Type B pancreatic cell (in vitro differentiated cells): ENCODE measurements at regions not wholly inside any gene's neighbourhood (a gene's known extent, or its start where the extent isn't known, plus 50 kb on each side); places are given as distances from the start of the nearest gene placed in this dataset.

Experiments
- DNase-seq: peaks from one replicate; pipeline ENCODE4 v3.0.0; 2021; ENCODE audit warnings: mixed read lengths; ENCODE audit not compliant: unreplicated experiment; ENCODE audit errors: extremely low spot score
- H3K27ac Mint-ChIP-seq: 2 replicates; pipeline ENCODE4 v1.8.0; 2021; ENCODE audit warnings: mild to moderate bottlenecking, mixed read lengths
- H3K27me3 Mint-ChIP-seq: 2 replicates; pipeline ENCODE4 v1.8.0; 2021; ENCODE audit warnings: mixed read lengths
- H3K36me3 Mint-ChIP-seq: 2 replicates; pipeline ENCODE4 v1.8.0; 2021; ENCODE audit warnings: mixed read lengths
- H3K4me1 Mint-ChIP-seq: one replicate; pipeline ENCODE4 v1.8.0; 2021; ENCODE audit warnings: mixed read lengths; ENCODE audit not compliant: unreplicated experiment
- H3K4me3 Mint-ChIP-seq: 2 replicates; pipeline ENCODE4 v1.8.0; 2021; ENCODE audit warnings: mild to moderate bottlenecking, mixed read lengths
- H3K9me3 Mint-ChIP-seq: 2 replicates; pipeline ENCODE4 v1.8.0; 2021; ENCODE audit warnings: mixed read lengths
- CTCF ChIP-seq: fragments of 200-600 bp; sonication (generic); conservative IDR thresholded peaks from 2 replicates; pipeline ENCODE4 v1.5.0; 2021; ENCODE audit warnings: antibody characterized with exemption, mild to moderate bottlenecking

- H3K4me3 Mint-ChIP-seq = no peak overlapping the region
- DNase-seq = no peak
- TF ChIP-seq CTCF = no peak
- peaks cover 5% of the 10 kb centered on the region for H3K9me3 Mint-ChIP-seq
- H3K27me3 Mint-ChIP-seq = no peaks in the 10 kb centered on the region
- H3K4me1 Mint-ChIP-seq = no peaks in the 10 kb centered on the region
- H3K27ac Mint-ChIP-seq = no peak overlapping the region
- H3K36me3 Mint-ChIP-seq = peaks cover 2% of the 10 kb centered on the region
Measured at GRCh38 chr18:75937306-75937705, 509.8 kb upstream of the SMIM21 start.

- no peak for DNase-seq
- Mint-ChIP-seq H3K4me1 (no peaks in the 10 kb centered on the region), H3K9me3 (peaks cover 3% of the 10 kb centered on the region), H3K36me3 (no peaks in the 10 kb centered on the region), H3K27ac (no peak overlapping the region), H3K27me3 (no peaks in the 10 kb centered on the region), H3K4me3 (no peak overlapping the region)
- TF ChIP-seq CTCF = no peak
Measured at GRCh38 chr18:75936862-75937261, 509.4 kb upstream of the SMIM21 start.

DNA sequence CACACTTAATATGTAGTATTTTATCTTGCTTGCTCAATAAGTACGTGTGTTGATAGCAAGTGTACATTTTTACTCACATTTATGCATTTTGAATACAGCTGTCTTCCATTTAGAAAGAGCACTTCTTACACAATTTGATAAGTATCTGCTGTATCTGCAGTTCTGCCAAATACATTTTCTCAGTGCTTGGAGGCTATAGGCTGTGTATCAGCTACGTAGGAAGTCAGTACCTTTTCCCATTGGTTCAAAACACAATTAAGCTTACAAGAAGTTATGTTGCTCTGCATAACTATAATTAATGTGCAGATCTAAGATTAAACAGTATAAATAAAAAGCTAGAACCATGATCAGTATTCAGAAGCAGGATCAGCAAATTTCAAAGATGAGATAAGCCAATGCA, 503.6 kb upstream of the SMIM21 start:
- no peak for TF ChIP-seq CTCF
- Mint-ChIP-seq H3K36me3 (no peaks in the 10 kb centered on the region), H3K4me1 (no peaks in the 10 kb centered on the region), H3K27me3 (no peaks in the 10 kb centered on the region), H3K4me3 (no peak overlapping the region), H3K27ac (no peak overlapping the region), H3K9me3 (no peaks in the 10 kb centered on the region)
- DNase-seq = no peak

GRCh38 chr18:75928706-75929105, 501.2 kb upstream of the SMIM21 start:
- DNase-seq = no peak
- H3K9me3 Mint-ChIP-seq = no peaks in the 10 kb centered on the region
- H3K27me3 Mint-ChIP-seq = no peaks in the 10 kb centered on the region
- H3K4me3 Mint-ChIP-seq = no peak overlapping the region
- no peak for TF ChIP-seq CTCF
- no peak overlapping the region for H3K27ac Mint-ChIP-seq
- no peaks in the 10 kb centered on the region for H3K36me3 Mint-ChIP-seq
- no peaks in the 10 kb centered on the region for H3K4me1 Mint-ChIP-seq

DNA sequence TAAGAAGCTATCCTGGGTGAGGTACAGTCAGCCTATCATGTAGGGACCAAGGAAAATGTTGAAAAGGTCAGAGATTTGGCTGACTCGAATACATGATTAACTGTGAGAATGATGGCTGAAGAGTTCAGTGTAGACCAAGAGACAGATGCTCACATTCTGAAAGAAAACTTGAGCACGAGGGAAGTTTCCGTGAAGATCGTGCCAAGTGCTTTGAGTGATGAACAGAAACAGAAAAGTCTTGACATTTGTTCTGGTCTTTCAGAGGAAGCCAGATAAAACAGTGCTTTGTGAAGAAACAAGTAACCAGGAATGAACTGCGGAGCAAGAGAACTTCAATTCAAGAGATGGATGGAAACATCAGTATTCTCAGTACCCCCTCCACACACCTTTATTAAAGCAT, 500.3 kb upstream of the SMIM21 start:
- Mint-ChIP-seq H3K36me3 (no peaks in the 10 kb centered on the region), H3K9me3 (no peaks in the 10 kb centered on the region), H3K4me1 (no peaks in the 10 kb centered on the region), H3K4me3 (no peak overlapping the region), H3K27ac (no peak overlapping the region), H3K27me3 (no peaks in the 10 kb centered on the region)
- no peak for DNase-seq
- TF ChIP-seq CTCF = no peak

DNA sequence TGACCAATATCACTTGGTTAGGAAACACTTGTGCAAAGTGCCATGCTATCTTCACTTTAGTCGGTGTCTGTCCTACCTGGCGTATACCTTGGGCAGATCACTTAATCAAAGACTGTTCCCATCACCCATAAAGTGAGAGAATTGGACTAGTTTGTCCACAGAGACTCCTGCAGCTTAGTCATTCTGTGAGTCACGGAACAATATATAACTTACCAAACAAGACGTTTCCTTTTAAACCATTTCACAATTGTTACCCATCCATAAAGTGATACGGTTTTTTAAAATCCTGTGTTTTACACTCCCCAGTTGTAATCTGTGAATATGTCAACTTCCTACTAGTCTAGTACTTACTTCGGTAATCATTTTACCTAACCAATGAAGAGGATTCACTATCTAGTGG, 499.3 kb upstream of the SMIM21 start:
- H3K27me3 Mint-ChIP-seq = no peaks in the 10 kb centered on the region
- H3K9me3 Mint-ChIP-seq = no peaks in the 10 kb centered on the region
- H3K4me1 Mint-ChIP-seq = no peaks in the 10 kb centered on the region
- no peak for DNase-seq
- H3K36me3 Mint-ChIP-seq = no peaks in the 10 kb centered on the region
- no peak for TF ChIP-seq CTCF
- H3K27ac Mint-ChIP-seq = no peak overlapping the region
- H3K4me3 Mint-ChIP-seq = no peak overlapping the region
